Amniotic epithelial cell (primary cell): ENCODE measurements at regions not wholly inside any gene's neighbourhood (a gene's known extent, or its start where the extent isn't known, plus 50 kb on each side); places are given as distances from the start of the nearest gene placed in this dataset.

Experiments
- DNase-seq: peaks from one replicate; pipeline ENCODE4 v3.0.0-alpha.2; 2010; ENCODE audit warnings: low read depth

DNA sequence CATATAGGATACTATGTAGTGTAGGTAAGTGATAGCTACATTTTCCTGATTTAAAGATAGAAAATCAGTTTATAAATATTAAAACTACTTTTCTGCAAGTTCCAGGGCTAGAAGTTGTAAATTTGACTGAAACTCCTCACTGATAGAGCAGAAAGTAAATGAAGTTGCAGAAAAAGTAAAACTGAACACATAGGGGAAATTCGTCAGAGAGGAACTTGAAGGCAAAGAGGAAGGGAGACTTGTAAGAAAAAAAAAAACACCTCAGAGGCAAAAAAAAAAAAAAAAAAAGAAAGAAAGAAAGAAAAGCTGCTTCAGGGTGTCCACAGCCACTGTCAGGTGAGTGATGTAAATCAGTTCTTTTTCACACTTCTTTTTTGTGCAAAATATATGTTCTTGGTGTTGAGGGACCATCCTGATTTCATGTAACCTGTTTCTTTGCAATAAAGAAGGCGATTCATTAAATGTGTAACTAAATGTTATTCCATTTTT is 336.2 kb upstream of the ZNF462 start:
- DNase-seq: no peak

DNA sequence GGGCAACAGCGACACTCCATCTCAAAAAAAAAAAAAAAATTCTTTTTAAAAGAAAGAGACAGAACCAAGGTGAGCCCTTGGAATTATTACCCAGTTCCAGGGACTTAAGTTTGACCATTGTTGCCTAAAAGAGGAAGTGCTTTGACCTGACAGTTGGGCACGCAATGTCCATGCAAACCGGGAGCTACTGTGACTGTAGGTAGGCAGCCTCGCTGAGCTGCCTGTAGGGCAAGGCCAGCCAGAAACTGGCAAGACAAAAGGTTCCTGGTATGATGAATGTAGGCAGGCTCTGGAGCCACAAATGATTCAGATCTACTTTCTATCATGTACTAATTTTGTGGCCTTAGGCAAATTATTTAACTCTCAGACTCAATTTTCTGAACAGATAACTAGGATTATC is 334.8 kb upstream of the ZNF462 start:
- DNase-seq: no peak

DNA sequence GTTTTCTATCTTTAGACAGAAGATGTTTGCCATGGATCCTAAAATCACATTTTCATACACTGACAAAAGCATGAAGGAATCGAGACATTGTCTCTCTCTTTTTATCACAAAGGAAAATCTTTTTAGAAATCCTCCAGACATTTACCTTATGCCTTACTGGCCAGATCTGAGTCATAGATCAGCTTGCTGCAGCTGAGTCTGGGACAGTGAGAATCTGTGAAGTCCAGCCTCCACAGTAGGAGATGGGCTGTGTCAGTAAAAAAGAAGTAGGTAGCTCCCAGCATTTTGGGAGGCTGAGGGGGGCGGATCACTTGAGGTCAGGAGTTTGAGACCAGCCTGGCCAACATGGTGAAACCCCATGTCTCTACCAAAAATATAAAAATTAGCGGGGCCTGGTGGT is 333.4 kb upstream of the ZNF462 start:
- no peak for DNase-seq

DNA sequence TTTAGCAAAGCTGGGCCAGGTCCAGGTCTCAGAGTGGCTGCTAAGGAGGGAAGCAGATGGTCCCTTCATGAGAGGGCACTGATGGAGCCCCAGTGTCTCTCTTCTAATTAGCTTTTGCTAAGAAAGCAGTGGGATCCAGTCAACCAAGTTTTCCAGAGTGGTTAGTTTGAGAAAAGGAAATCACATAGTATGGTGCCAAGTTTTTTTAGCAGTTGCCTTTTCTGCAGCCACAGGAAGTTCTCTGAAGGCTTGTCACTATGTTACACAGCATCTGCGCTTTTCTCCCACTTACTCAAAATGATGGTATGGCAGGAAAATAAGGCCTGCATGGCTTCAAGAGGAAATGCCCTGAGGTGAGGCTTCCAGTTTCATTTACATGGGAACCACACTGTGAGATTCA is 331.5 kb upstream of the ZNF462 start:
- no peak for DNase-seq

DNA sequence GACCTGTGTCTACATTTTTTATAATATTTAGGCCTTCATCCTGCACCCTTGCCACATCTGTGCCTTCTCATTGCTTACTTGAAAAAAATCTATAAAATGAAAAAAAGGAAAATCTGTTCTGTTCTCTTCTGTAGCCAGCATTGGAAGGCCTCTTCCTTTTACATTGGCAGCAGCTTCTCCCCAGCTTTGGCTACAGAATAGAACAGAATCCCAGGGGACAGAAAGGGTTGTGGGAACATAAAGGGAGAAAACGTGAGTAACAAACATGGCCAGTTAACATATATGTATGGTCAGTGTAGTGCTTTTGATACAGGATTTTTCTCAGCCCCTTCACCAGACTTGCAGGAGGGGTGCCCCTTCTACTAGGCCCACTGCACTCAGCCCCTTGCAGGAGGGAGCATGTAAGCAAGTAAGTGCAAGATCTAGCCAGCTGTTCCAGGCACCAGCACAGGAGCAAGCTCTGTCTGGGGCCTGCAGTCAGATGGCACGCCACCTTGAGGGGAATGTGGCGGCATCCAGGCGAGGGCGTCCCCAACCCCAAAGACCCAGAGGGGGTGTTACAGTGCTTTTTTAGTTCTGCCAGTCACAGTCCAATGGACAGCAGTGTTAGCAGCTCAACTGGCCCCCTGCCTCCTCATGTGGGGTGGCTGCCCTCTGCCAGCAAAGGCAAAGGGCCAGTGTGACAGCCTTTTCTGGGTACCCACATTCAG is 330.5 kb upstream of the ZNF462 start:
- no peak for DNase-seq

DNA sequence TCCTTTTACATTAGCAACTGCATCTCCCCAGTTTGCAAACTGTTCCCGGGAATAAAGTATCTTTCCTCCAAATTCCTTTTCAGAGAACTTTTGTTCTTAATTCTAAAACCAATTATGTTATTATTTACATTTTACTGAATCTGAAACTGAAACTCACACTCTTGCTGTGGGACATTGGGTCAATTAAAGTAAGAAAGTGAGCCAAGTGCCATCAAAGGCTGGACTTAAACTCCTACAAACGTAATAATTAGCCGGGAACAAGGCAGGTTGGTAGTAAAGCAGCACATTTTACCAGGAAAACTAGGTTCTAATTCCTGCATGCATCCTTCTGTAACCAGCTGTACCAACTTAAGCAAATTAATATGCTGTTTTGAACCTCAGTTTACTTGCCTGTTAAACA is 328.2 kb upstream of the ZNF462 start:
- DNase-seq: no peak

DNA sequence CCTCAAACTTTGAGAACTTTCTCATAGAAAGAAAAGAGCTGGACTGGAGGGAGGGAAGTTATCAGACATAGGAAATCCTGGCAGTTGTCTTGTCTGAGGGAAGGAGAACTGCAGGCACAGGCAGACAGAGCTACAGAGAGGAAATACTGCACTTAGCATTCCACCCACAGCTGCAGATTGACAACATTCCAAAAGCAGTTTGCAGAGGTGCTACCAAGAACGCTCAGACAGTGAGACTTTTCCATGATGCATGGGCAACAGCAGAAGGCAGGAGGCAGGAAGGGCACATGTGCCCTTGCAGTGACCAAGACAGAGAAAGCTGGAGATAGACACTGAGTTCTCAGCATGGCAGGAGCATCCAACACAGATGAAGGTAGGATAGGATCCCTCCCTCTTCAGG is 327.5 kb upstream of the ZNF462 start:
- no peak for DNase-seq

DNA sequence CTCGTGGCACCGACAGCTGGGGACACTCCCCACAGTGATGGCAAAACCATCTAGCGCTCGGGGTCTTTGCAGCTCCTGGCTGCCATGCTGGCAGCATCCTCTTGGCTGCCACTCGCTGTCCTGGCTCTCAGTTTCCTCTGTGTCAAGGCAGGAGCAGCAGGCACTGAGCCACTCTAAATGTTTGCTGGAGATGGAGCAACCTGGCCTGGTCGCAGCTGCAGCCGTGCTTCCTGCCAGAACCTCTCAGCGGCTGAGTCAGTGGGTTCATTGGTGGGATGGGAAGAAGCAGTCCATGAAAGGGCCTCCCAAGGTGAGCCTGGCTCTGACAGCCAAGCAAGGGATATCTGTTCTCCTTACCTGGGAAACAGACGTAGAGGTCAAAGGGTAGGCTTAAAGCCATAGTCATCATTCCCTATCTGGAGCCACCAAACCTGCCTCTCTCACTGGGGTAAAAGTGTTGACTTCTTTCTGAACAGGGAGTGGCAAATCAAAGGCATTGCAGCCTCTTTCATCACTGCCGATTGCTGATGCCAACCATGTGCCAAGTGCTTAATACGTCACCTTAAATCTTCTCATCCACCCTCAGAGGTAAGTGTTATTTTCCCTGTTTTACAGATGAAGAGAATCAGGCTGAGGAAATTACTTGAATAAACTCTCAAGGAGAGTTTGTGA is 304.8 kb upstream of the ZNF462 start:
- DNase-seq: no peak

DNA sequence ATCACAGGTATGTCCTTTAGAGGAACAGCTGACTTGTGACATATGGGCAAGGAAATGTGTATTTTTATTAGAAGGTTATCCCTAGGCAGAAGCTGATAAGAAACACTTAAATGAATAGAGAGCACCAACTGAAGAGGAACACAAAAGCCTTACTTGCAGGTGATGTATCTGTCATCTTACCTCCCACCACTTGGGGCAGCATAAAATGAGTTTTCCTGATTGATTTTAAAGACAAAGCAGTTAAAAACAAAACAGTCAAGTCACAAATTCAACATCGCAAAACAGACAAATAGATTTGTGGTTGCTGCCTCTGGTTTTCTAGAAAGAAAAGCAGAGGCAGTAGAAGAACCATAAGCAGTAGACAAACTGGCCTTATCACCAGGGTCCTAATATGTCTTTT is 302.4 kb upstream of the ZNF462 start:
- DNase-seq: no peak

DNA sequence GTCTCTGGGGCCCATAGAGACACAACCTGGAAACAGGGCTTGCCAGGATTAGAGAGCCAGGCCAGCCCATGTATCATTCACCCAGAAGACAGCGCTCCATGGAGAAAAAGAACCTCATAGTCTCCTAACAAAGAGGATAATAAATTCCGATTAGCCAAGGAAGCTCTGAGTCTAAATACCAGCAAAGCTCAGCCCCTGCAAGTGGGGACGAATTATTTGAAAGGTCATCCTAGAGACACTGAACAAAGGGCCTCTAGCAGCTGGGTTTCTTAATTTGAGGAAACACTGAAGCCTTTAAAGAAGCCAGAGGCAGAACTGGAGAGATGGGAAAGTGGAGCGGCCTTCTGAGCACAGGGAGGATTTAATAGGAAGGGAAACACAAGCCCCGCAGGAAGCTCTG is 287.1 kb upstream of the ZNF462 start:
- no peak for DNase-seq

DNA sequence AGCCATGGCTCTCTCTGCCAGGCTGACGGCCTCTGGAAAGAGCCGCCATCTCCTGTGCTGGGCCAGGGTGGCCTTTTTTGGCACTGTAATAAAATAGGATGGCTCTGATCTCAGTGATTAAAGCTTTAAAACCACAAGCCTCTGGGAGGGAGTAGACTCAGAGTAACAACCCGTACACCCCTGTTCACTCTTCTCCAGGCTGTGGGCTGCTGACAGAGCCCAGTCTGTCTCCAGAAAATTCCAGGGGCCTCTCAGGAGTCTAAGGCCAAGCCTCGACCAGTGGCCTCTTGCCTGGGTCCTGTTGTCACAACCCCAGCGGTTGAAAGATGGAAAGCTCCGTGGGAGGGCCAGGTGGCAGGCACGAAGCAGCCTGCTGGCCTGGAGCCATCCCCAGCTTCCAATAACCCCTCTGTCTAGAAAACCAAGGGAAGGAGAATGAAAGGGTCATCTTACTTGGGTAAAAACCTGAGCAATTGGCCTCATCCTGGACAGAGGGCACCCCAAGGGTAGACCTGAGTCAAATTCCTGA is 286.7 kb upstream of the ZNF462 start:
- DNase-seq: no peak

DNA sequence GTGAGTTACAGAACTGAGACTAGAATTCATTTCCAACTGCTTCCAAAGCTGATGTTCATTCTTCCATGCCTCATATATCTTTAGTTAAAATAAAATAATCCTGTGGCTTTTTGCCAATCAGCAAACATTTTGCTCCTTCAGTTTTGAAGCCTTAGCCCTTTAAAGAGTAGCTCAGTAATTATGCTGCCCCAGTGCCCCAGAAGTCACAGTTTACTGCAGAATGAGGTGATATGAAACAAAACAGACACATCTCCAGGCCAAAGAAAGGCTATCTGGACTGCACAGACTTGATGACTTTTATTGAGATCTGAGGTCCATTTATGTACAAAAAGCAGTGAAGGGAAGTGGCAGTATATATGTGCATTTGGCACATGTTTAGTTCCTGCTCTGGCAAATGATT is 285.8 kb upstream of the ZNF462 start:
- DNase-seq: no peak

DNA sequence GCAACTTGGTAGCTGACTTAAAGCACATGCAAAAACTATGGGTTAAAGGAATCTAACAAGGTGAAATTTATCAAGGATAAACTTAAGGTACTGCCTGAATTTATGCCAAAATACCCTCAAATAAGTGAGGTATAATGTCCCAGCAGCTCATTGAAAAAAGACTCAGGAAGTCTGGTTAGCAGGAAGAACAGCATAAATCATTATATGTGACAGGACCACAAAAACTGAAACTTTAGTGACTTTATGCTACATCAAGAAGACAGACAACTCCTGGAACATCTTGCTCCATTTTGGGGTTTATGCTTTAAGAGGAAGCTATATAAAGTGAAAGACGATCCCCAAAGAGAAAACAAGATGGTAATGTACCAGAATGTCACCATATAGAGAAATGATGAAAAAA is 282.4 kb upstream of the ZNF462 start:
- no peak for DNase-seq

DNA sequence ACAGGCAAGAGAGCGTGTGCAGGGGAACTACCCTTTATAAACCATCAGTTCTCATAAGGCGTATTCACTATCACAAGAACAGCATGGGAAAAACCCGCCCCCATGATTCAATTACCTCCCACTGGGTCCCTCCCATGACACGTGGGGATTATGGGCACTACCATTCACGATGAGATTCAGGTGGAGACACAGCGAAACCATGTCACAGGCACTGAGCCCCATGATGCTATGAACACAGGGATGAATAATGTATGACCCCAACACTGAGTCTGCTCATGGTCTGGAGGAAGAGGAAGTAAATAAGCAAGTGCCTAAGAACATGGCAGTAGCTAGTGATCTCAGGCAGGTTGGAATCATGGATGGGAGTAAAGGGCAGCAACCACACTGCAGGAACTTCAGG is 281.0 kb upstream of the ZNF462 start:
- no peak for DNase-seq

DNA sequence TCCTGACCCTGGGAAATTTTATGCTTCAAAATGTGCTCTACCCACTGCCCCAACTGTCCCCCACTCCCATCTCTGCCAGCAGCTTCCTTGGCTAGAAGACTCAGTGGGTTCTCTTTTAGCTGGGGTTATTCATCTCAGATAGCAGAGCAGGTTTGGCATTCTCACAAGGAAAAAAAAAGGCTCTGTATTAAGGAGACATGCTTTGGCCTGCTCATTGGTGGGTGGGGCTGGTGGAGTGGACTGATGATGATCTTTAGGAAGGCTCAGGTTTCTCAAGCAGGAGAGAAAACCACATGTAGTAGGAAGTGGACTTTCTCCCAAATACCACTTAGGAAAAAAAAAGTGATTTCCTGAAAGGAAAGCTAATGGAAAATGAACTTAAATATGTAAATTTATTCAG is 279.2 kb upstream of the ZNF462 start:
- no peak for DNase-seq

DNA sequence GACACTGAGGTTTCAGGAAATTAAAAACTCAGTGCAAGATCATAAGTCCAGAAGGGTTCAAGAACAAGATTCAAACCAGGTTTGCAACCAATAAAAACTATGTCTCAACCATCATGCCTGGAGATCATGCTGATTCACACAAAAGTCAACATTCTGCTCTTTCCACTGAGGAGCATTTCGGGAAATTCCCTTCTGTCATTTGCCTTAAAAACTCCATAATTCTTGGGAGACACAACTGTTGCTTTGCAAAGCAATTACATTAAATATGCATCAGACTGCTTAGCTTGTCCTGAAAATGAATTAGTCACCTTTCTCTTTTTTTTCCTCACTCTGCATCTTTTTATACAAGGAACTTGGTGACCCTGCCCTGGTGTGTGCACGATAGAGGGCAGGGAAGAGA is 275.9 kb upstream of the ZNF462 start:
- DNase-seq: no peak

DNA sequence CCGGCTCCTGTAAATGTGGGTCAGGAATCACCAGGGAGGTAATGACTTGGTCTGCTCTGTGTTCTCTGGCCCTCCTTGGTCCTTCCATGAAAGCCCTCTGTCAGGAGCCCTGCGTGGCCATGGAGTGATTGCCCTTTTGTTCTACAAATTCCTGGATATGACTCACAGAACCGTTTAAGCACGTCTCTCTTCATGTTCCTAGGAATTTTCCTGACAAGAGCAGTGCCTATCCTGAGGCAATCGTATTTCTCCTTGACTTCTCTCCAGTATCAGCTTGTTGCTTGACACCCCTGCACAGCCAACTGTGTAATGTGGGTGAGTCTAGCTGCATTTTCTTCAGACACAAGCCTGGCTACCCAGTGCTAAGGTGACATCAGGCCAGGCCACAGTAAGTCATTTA is 274.3 kb upstream of the ZNF462 start:
- peak; percentile 61 for DNase-seq

DNA sequence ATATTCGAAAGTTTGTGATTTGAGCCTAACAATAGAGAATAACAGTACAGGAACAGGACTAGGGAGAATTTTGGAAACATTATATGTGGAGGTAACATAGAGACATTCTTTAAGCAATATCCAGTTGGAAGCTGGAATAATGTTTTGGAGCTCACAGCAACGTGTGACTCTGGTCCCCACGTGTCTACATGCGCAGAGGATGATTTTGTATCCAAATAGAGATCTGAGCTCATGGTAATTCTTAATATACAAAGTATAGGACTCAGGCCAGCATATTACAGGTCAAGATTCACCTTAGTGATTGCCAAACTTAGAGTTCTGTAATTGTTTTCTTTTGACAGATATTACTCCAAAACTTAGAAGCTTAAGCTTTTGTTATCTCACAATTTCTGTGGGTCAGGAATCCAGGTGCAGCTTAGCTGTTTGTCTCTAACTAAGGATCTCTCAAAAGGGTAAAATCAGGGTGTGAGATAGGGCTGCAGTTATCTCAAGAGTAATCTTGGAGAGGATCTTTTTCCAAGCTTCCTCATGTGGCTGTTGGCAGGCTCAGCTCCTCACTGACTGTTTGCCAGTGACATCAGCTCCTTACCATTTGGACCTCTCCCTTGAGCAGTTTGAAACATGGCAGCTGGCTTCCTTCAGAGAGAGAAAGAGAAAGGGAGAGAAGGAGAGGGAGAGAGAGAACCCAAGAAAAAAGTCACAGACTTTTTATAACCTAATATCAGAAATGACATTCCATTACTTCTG is 272.0 kb upstream of the ZNF462 start:
- no peak for DNase-seq

DNA sequence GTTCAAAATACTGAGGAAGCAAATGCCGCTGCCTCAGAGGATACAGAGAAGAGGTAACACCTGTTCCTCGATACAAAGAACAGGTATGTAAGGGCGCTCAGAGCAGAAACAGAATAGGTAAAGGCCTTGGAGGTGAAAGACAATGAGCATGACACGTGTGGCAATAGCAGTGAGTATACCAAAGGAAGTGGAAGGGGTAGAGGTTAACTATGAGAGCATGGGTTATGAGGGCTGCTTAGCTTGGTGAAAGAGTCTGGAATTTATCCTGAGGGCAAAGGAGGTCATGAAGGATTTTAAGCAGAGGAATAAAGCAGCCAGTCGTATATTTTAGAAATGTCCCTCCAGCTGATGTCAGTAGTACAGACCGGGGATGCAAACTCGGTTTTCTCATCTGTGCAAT is 269.8 kb upstream of the ZNF462 start:
- no peak for DNase-seq

DNA sequence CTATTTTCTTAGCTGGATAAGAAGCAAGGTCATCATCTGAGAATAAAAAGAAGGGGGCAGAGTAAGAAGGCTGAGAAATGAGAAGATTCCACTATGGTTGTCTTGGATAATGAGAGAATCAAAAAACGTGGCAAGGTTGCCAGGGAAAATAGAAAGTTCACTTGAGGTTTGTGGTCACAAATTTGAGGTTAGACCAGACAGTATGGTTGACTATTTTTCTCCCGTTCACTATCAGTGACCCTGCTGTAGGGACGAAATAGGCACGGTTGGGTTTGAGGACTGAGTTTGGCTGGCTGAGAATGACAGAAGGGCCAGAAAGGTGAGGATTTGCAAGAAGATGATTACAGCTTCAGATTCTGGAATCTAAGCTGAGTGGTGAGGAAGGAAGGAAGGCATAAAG is 266.0 kb upstream of the ZNF462 start:
- no peak for DNase-seq

DNA sequence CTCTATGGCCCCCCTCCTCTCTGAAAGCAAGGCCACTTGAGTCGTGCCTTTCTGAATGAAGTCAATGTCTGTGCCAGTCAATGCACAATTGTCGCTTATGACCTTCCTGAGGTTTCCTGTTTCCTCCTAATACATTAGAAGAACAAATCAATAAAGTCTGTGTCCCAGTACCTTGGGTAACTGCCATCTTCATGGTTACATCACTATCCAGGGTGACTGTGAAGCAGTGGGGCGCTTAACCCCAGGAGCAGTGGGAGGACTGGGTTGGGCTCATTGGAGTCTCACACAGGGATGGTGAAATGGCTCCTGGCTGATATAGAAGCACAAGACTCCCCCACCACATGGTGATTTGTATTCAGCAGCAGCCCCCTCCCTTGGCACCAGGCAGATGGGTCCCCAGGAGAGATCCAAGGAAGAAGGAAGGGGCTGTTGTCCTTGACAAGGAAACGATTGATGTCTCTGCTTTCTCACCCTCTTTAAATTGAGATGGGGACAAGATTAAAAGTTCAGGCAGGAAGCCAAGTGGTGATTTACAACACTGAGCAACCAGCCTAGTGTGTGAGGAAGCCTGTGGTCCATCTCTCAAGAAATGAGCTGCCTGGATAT is 261.9 kb upstream of the ZNF462 start:
- DNase-seq: no peak

DNA sequence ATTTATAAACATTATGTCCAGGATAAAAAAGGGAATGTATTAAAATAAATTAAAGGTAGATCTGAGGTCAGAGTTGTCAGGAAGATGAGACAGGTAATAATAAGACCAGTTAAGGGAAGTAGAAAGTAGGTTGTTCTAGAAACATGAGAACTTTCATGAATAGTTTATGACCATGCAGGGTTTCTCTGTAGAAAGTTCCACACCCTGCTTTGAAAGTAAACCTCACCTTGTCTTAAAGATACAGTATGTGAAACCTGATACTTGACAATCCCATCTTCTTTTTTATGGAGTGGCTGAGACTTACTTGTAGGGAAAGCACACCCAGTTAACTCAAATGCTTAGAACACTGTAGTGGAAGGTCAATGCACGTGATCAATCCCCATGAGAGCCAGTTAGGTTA is 260.6 kb upstream of the ZNF462 start:
- DNase-seq: no peak
